C1 segment of cervical spinal cord (tissue), 14 donors: ENCODE measurements at regions not wholly inside any gene's neighbourhood (a gene's known extent, or its start where the extent isn't known, plus 50 kb on each side); places are given as distances from the start of the nearest gene placed in this dataset.
"Not testable (repeated sequence)": the region's sequence is repeated elsewhere in the genome, so short reads cannot be mapped to it uniquely, and the experiment has no call there.

Source experiments
- DNase-seq, 14 donors: peaks; one replicate each; lab custom pipeline; 2025; lab: John Stamatoyannopoulos, UW

GRCh38 chr15:19899021-19899824 is 642.4 kb downstream of the GOLGA6L6 start:
- no peak for DNase-seq

GRCh38 chr15:19888811-19889210 is 652.8 kb downstream of the GOLGA6L6 start:
- DNase-seq = not testable (repeated sequence)

- not testable (repeated sequence) for DNase-seq
Measured at GRCh38 chr15:19844061-19844460, 697.5 kb downstream of the GOLGA6L6 start.
